ENCODE measurements at regions not wholly inside any gene's neighbourhood (a gene's known extent, or its start where the extent isn't known, plus 50 kb on each side); places are given as distances from the start of the nearest gene placed in this dataset.

GRCh38 chr16:22688463-22688862 is 125.5 kb upstream of the HS3ST2 start:
- DNase-seq (ENCODE audit: low read depth, low spot score) (no peak), FAIRE-seq (no peak)
- Histone ChIP-seq H3K9ac (replicated peaks; ENCODE audit: extremely low read depth, insufficient read depth, low read length) (no peak overlapping the region), H3K4me2 (ENCODE audit: insufficient read depth, low read length) (no peak overlapping the region), H3K4me3 (replicated peaks in 1 of 3; ENCODE audit: insufficient read depth in 1 of 3, low read depth in 1 of 3, low read length in 3 of 3) (no peak overlapping the region), H3K4me1 (ENCODE audit: control insufficient read depth, extremely low read depth, insufficient read depth, low read length) (no peaks in the 10 kb centered on the region), H3K27ac (ENCODE audit: insufficient read depth, low read depth, low read length) (no peak overlapping the region), H3K36me3 (ENCODE audit: control insufficient read depth in 2 of 2, extremely low read depth in 1 of 2, insufficient read depth in 2 of 2, low read length in 2 of 2) (no peaks in the 10 kb centered on the region), H3K9me3 (replicated peaks; ENCODE audit: control insufficient read depth, insufficient read depth, low read length) (no peaks in the 10 kb centered on the region), H3K27me3 (ENCODE audit: control insufficient read depth in 2 of 2, insufficient read depth in 2 of 2, low read length in 2 of 2) (no peaks in the 10 kb centered on the region), H4K20me1 (replicated peaks; ENCODE audit: control insufficient read depth, extremely low read depth, insufficient read depth, low read length) (no peaks in the 10 kb centered on the region), H3K9me1 (replicated peaks; ENCODE audit: control insufficient read depth, extremely low read depth, insufficient read depth, low read length) (no peaks in the 10 kb centered on the region), H2AFZ (ENCODE audit: low read depth, low read length) (no peak overlapping the region), H3K79me2 (ENCODE audit: control insufficient read depth, insufficient read depth, low read length) (no peaks in the 10 kb centered on the region)
- ChIA-PET POLR2A (no interaction called here), CTCF (interaction anchor here (1.1 kb wide), 1 partner anchor 8 kb away, joined by 3 read pairs; no protein-coding TSS in a partner anchor)
- intact Hi-C loops (cut with micrococcal nuclease) (no loop called here), dilution Hi-C loops (cut with MboI; ENCODE audit: extremely low pct_ligation_motif_present, low sequenced_read_pairs) (no loop called here)
- no peak for TF ChIP-seq POLR2A (IDR thresholded peaks at IDR 0.05; ENCODE audit: low read depth, low read length)
- no peak for TF ChIP-seq GATA2 (IDR thresholded peaks at IDR 0.05; ENCODE audit: insufficient read depth, insufficient read length, low read depth, low read length)
- no peak for TF ChIP-seq MYC (IDR thresholded peaks at IDR 0.05; ENCODE audit: low read depth, low read length)
- no peak for TF ChIP-seq POLR2AphosphoS5 (IDR thresholded peaks at IDR 0.05; ENCODE audit: insufficient read depth, low read depth, low read length)
- TF ChIP-seq FOS (IDR thresholded peaks at IDR 0.05; ENCODE audit: borderline replicate concordance, insufficient read depth, low read length): no peak
- TF ChIP-seq EZH2 (IDR thresholded peaks at IDR 0.05; ENCODE audit: borderline replicate concordance, low read depth, low read length, severe bottlenecking): no peak
- no peak for TF ChIP-seq MAX (IDR thresholded peaks at IDR 0.05; ENCODE audit: insufficient read depth, insufficient read length)
- no peak for TF ChIP-seq JUN (IDR thresholded peaks at IDR 0.05; ENCODE audit: borderline replicate concordance, insufficient read depth, insufficient read length, low read depth)
- TF ChIP-seq, protein P1, sequence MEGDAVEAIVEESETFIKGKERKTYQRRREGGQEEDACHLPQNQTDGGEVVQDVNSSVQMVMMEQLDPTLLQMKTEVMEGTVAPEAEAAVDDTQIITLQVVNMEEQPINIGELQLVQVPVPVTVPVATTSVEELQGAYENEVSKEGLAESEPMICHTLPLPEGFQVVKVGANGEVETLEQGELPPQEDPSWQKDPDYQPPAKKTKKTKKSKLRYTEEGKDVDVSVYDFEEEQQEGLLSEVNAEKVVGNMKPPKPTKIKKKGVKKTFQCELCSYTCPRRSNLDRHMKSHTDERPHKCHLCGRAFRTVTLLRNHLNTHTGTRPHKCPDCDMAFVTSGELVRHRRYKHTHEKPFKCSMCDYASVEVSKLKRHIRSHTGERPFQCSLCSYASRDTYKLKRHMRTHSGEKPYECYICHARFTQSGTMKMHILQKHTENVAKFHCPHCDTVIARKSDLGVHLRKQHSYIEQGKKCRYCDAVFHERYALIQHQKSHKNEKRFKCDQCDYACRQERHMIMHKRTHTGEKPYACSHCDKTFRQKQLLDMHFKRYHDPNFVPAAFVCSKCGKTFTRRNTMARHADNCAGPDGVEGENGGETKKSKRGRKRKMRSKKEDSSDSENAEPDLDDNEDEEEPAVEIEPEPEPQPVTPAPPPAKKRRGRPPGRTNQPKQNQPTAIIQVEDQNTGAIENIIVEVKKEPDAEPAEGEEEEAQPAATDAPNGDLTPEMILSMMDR (IDR thresholded peaks at IDR 0.05; ENCODE audit: extremely low read depth in 1 of 2, insufficient read depth in 1 of 2, low read depth in 1 of 2, low read length in 2 of 2): no peak
- no TSS peak for BruUV-seq (replicated peaks)

All from endothelial cell of umbilical vein (primary cell).